ENCODE measurements at regions not wholly inside any gene's neighbourhood (a gene's known extent, or its start where the extent isn't known, plus 50 kb on each side); places are given as distances from the start of the nearest gene placed in this dataset.

DNA sequence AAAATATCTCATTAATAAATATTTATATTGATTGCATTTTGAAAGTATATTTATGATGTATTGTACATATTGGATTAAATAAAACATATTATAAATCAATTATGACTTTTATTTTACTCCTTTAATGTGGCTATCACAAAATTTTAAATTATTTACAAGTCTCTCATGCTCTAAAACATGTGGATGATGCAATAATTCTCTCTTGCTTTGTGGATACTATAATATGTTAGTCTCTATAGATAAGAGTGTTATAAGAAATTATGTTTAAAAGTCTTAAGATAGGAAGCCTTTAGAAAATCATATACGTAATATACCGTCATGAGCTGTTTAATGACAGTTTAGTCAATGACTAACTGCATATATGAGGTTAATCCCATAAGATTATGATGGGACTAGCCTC lies 547.4 kb upstream of the ALCAM start:
- Histone ChIP-seq H3K36me3 (ENCODE audit: control insufficient read depth in 3 of 3, insufficient read depth in 3 of 3, low read length in 3 of 3) (no peaks in the 10 kb centered on the region), H3K9ac (ENCODE audit: low read depth in 1 of 3, low read length in 3 of 3) (no peak overlapping the region), H3K27me3 (ENCODE audit: control insufficient read depth in 3 of 3, insufficient read depth in 3 of 3, low read length in 3 of 3) (no peaks in the 10 kb centered on the region), H3K4me1 (ENCODE audit: control insufficient read depth in 3 of 3, insufficient read depth in 3 of 3, low read length in 3 of 3) (no peaks in the 10 kb centered on the region), H3K27ac (ENCODE audit: low read depth, low read length) (no peak overlapping the region), H3K4me3 (ENCODE audit: low read length in 3 of 3) (no peak overlapping the region), H3K9me3 (ENCODE audit: control insufficient read depth in 3 of 3, low read length in 3 of 3) (peaks cover 0 to 2% (median 0%) of the 10 kb centered on the region in 3 donors)

GRCh38 chr3:104820959-104821358 lies 545.8 kb upstream of the ALCAM start:
- no peak overlapping the region for H3K27ac ChIP-seq (ENCODE audit: low read depth, low read length)
- no peaks in the 10 kb centered on the region for H3K4me1 ChIP-seq (ENCODE audit: control insufficient read depth in 3 of 3, insufficient read depth in 3 of 3, low read length in 3 of 3)
- H3K27me3 ChIP-seq (ENCODE audit: control insufficient read depth in 3 of 3, insufficient read depth in 3 of 3, low read length in 3 of 3): no peaks in the 10 kb centered on the region
- no peak overlapping the region for H3K9ac ChIP-seq (ENCODE audit: low read depth in 1 of 3, low read length in 3 of 3)
- peaks cover 0 to 2% (median 0%) of the 10 kb centered on the region in 3 donors for H3K9me3 ChIP-seq (ENCODE audit: control insufficient read depth in 3 of 3, low read length in 3 of 3)
- no peaks in the 10 kb centered on the region for H3K36me3 ChIP-seq (ENCODE audit: control insufficient read depth in 3 of 3, insufficient read depth in 3 of 3, low read length in 3 of 3)
- no peak overlapping the region for H3K4me3 ChIP-seq (ENCODE audit: low read length in 3 of 3)

DNA sequence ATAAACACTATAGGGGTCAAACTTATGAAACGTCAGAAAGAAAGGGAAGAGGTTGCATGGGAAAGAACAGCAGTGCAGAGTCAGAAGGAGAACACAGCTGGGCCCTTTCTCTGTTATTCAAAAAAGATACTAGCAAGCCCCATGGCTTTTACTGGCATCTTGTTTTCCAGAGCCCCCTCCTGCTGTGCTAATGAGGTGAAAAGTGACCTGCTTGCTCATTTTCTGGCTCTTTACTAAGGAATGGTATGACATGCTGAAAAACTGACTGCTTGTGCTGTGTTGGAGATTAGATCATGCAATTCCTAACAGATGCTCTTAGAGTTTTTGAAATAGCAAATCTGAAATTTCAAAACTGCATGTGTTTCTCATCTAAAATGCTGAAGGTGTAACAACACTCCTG lies 541.6 kb upstream of the ALCAM start:
- no peak overlapping the region for H3K27ac ChIP-seq (ENCODE audit: low read depth, low read length)
- H3K36me3 ChIP-seq (ENCODE audit: control insufficient read depth in 3 of 3, insufficient read depth in 3 of 3, low read length in 3 of 3): no peaks in the 10 kb centered on the region
- no peaks in the 10 kb centered on the region for H3K27me3 ChIP-seq (ENCODE audit: control insufficient read depth in 3 of 3, insufficient read depth in 3 of 3, low read length in 3 of 3)
- H3K4me3 ChIP-seq (ENCODE audit: low read length in 3 of 3): no peak overlapping the region
- peaks cover 0 to 2% (median 0%) of the 10 kb centered on the region in 3 donors for H3K9me3 ChIP-seq (ENCODE audit: control insufficient read depth in 3 of 3, low read length in 3 of 3)
- H3K4me1 ChIP-seq (ENCODE audit: control insufficient read depth in 3 of 3, insufficient read depth in 3 of 3, low read length in 3 of 3): no peaks in the 10 kb centered on the region
- H3K9ac ChIP-seq (ENCODE audit: low read depth in 1 of 3, low read length in 3 of 3): no peak overlapping the region

DNA sequence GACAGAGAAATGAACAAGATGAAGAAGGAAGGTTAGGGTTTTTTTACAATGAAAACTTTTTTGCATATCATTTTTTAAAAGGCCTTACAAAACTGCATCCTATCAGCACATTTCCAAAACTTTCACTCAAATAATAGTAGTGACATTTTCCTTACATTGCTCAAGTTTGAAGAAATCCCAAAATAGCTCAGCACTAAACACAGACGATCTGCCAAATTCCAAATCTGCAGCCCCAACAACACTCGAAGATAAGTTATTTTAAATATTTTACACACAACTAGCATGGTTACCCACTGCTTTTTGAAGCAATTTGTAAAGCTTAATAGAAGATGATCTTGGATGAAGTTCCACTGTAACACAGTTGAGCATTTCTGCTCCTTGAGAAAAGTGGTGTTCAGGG lies 535.6 kb upstream of the ALCAM start:
- no peaks in the 10 kb centered on the region for H3K9me3 ChIP-seq (ENCODE audit: control insufficient read depth in 3 of 3, low read length in 3 of 3)
- no peak overlapping the region for H3K27ac ChIP-seq (ENCODE audit: low read depth, low read length)
- no peak overlapping the region for H3K4me3 ChIP-seq (ENCODE audit: low read length in 3 of 3)
- no peak overlapping the region for H3K9ac ChIP-seq (ENCODE audit: low read depth in 1 of 3, low read length in 3 of 3)
- no peaks in the 10 kb centered on the region for H3K4me1 ChIP-seq (ENCODE audit: control insufficient read depth in 3 of 3, insufficient read depth in 3 of 3, low read length in 3 of 3)
- no peaks in the 10 kb centered on the region for H3K36me3 ChIP-seq (ENCODE audit: control insufficient read depth in 3 of 3, insufficient read depth in 3 of 3, low read length in 3 of 3)
- H3K27me3 ChIP-seq (ENCODE audit: control insufficient read depth in 3 of 3, insufficient read depth in 3 of 3, low read length in 3 of 3): no peaks in the 10 kb centered on the region

DNA sequence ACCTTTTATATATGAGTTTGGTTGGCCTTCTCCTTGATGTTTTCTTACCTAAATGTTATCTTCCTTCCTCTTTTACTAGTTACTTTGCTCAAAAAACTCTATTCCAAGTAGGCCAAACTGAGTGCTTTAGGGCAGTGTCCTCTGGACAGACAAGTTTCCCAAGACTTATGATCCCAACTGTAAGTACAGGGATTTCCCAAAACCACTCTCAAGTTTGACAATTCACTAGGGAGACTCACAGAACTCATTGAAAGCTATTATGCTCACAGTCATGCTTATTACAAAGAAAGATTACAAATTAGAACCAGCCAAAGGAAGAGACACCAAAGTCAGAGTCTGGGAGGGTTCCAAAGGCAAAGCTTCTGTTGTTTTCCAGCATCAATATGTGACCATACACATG lies 534.2 kb upstream of the ALCAM start:
- no peaks in the 10 kb centered on the region for H3K4me1 ChIP-seq (ENCODE audit: control insufficient read depth in 3 of 3, insufficient read depth in 3 of 3, low read length in 3 of 3)
- H3K27me3 ChIP-seq (ENCODE audit: control insufficient read depth in 3 of 3, insufficient read depth in 3 of 3, low read length in 3 of 3): no peaks in the 10 kb centered on the region
- H3K36me3 ChIP-seq (ENCODE audit: control insufficient read depth in 3 of 3, insufficient read depth in 3 of 3, low read length in 3 of 3): no peaks in the 10 kb centered on the region
- H3K4me3 ChIP-seq (ENCODE audit: low read length in 3 of 3): no peak overlapping the region
- no peak overlapping the region for H3K27ac ChIP-seq (ENCODE audit: low read depth, low read length)
- no peaks in the 10 kb centered on the region for H3K9me3 ChIP-seq (ENCODE audit: control insufficient read depth in 3 of 3, low read length in 3 of 3)
- no peak overlapping the region for H3K9ac ChIP-seq (ENCODE audit: low read depth in 1 of 3, low read length in 3 of 3)

DNA sequence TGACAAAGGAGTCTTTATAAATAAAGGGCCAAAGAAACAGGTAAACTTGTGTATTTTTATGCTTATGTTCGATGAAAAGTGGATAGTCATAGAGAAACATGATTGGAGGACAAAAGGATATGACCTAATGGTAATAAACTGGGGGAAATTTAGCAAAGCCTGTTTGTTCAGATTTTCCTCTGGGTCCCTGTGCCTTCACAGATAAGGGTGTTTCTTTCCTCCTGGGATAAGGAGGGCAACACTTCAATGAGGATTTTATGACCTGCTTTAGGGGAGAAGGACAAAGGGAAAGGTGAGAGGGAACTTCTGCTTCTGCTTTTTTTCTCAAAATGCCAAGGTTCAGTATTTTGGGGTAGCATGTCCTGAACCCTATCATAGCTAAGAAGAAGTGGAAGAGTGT lies 531.3 kb upstream of the ALCAM start:
- Histone ChIP-seq H3K4me3 (ENCODE audit: low read length in 3 of 3) (no peak overlapping the region), H3K27ac (ENCODE audit: low read depth, low read length) (no peak overlapping the region), H3K9me3 (ENCODE audit: control insufficient read depth in 3 of 3, low read length in 3 of 3) (no peaks in the 10 kb centered on the region), H3K9ac (ENCODE audit: low read depth in 1 of 3, low read length in 3 of 3) (no peak overlapping the region), H3K4me1 (ENCODE audit: control insufficient read depth in 3 of 3, insufficient read depth in 3 of 3, low read length in 3 of 3) (no peaks in the 10 kb centered on the region), H3K36me3 (ENCODE audit: control insufficient read depth in 3 of 3, insufficient read depth in 3 of 3, low read length in 3 of 3) (no peaks in the 10 kb centered on the region), H3K27me3 (ENCODE audit: control insufficient read depth in 3 of 3, insufficient read depth in 3 of 3, low read length in 3 of 3) (no peaks in the 10 kb centered on the region)

DNA sequence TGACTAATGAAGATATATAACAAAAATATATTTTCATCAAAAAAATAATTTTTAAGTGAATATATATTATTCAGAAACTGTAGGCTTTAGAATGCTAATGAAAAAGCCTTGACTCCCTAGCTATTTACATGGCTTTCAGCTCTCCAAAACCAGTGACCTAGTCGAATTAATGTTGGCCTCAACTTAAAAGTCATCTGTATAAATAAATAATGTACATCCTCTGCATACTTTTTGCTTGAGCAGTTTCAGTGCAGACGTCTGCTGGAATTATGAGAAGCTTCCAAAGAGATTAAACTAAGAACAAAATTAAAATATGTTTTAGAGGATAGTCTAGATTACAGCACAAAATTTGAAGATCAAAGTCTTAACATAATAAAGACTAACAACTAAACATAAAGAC lies 520.4 kb upstream of the ALCAM start:
- H3K9ac ChIP-seq (ENCODE audit: low read depth in 1 of 3, low read length in 3 of 3): no peak overlapping the region
- no peak overlapping the region for H3K4me3 ChIP-seq (ENCODE audit: low read length in 3 of 3)
- H3K27me3 ChIP-seq (ENCODE audit: control insufficient read depth in 3 of 3, insufficient read depth in 3 of 3, low read length in 3 of 3): no peaks in the 10 kb centered on the region
- no peaks in the 10 kb centered on the region for H3K4me1 ChIP-seq (ENCODE audit: control insufficient read depth in 3 of 3, insufficient read depth in 3 of 3, low read length in 3 of 3)
- no peaks in the 10 kb centered on the region for H3K9me3 ChIP-seq (ENCODE audit: control insufficient read depth in 3 of 3, low read length in 3 of 3)
- no peak overlapping the region for H3K27ac ChIP-seq (ENCODE audit: low read depth, low read length)
- no peaks in the 10 kb centered on the region for H3K36me3 ChIP-seq (ENCODE audit: control insufficient read depth in 3 of 3, insufficient read depth in 3 of 3, low read length in 3 of 3)

- H3K27me3 ChIP-seq (ENCODE audit: control insufficient read depth in 3 of 3, insufficient read depth in 3 of 3, low read length in 3 of 3): no peaks in the 10 kb centered on the region
- no peak overlapping the region for H3K27ac ChIP-seq (ENCODE audit: low read depth, low read length)
Measured at GRCh38 chr3:104849070-104849469, 517.6 kb upstream of the ALCAM start.

DNA sequence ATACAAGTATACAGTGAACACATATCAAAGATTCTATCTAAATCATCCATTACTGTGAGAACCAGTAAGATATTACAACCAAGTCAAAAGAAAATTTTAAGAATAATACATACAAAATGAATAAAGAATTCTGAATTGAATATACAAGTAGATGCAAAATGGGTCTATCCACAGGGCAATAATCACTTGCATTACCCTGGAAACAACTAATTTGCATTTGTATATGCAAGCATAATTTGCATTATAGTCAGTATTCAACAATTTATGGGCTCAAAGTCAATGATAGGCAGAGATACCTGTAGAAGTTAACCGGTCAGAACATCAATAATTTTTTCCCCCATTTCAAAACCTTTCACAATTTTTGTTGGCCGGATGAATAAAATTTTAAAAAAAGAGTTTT lies 512.2 kb upstream of the ALCAM start:
- H3K9me3 ChIP-seq (ENCODE audit: control insufficient read depth in 3 of 3, low read length in 3 of 3): no peaks in the 10 kb centered on the region
- H3K4me3 ChIP-seq (ENCODE audit: low read length in 3 of 3): no peak overlapping the region
- no peaks in the 10 kb centered on the region for H3K4me1 ChIP-seq (ENCODE audit: control insufficient read depth in 3 of 3, insufficient read depth in 3 of 3, low read length in 3 of 3)
- no peaks in the 10 kb centered on the region for H3K36me3 ChIP-seq (ENCODE audit: control insufficient read depth in 3 of 3, insufficient read depth in 3 of 3, low read length in 3 of 3)
- H3K9ac ChIP-seq (ENCODE audit: low read depth in 1 of 3, low read length in 3 of 3): no peak overlapping the region
- H3K27me3 ChIP-seq (ENCODE audit: control insufficient read depth in 3 of 3, insufficient read depth in 3 of 3, low read length in 3 of 3): no peaks in the 10 kb centered on the region
- H3K27ac ChIP-seq (ENCODE audit: low read depth, low read length): no peak overlapping the region

More at GRCh38 chr3:104849070-104849469, 517.6 kb upstream of the ALCAM start:
- no peaks in the 10 kb centered on the region for H3K36me3 ChIP-seq (ENCODE audit: control insufficient read depth in 3 of 3, insufficient read depth in 3 of 3, low read length in 3 of 3)
- H3K9ac ChIP-seq (ENCODE audit: low read depth in 1 of 3, low read length in 3 of 3): no peak overlapping the region
- H3K4me1 ChIP-seq (ENCODE audit: control insufficient read depth in 3 of 3, insufficient read depth in 3 of 3, low read length in 3 of 3): no peaks in the 10 kb centered on the region
- no peaks in the 10 kb centered on the region for H3K9me3 ChIP-seq (ENCODE audit: control insufficient read depth in 3 of 3, low read length in 3 of 3)
- no peak overlapping the region for H3K4me3 ChIP-seq (ENCODE audit: low read length in 3 of 3)

- H3K9ac ChIP-seq (ENCODE audit: low read depth in 1 of 3, low read length in 3 of 3): no peak overlapping the region
- no peak overlapping the region for H3K4me3 ChIP-seq (ENCODE audit: low read length in 3 of 3)
- H3K27me3 ChIP-seq (ENCODE audit: control insufficient read depth in 3 of 3, insufficient read depth in 3 of 3, low read length in 3 of 3): no peaks in the 10 kb centered on the region
- no peaks in the 10 kb centered on the region for H3K36me3 ChIP-seq (ENCODE audit: control insufficient read depth in 3 of 3, insufficient read depth in 3 of 3, low read length in 3 of 3)
- no peaks in the 10 kb centered on the region for H3K9me3 ChIP-seq (ENCODE audit: control insufficient read depth in 3 of 3, low read length in 3 of 3)
- no peaks in the 10 kb centered on the region for H3K4me1 ChIP-seq (ENCODE audit: control insufficient read depth in 3 of 3, insufficient read depth in 3 of 3, low read length in 3 of 3)
- H3K27ac ChIP-seq (ENCODE audit: low read depth, low read length): no peak overlapping the region
Measured at GRCh38 chr3:104855702-104856101, 511.0 kb upstream of the ALCAM start.

DNA sequence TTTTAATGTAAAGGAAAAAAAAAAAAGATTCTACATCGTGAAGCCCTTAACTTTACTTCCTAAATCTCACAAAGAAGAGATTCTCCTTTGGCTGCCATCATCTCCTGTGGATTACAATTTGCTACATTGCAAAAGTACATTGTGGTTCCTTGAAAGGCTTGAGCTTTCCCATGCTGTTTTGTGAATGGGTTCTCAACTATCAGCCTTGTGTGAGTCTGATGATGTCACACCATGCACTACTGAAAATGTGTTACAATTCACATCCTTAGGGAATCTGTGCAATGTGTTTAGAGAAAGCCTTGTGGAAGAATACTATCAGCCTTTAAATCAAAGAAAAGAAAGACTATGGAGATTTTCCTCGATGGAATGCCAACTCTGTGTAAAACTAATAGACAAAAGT lies 510.0 kb upstream of the ALCAM start:
- no peak overlapping the region for H3K27ac ChIP-seq (ENCODE audit: low read depth, low read length)
- no peaks in the 10 kb centered on the region for H3K36me3 ChIP-seq (ENCODE audit: control insufficient read depth in 3 of 3, insufficient read depth in 3 of 3, low read length in 3 of 3)
- no peaks in the 10 kb centered on the region for H3K4me1 ChIP-seq (ENCODE audit: control insufficient read depth in 3 of 3, insufficient read depth in 3 of 3, low read length in 3 of 3)
- no peaks in the 10 kb centered on the region for H3K9me3 ChIP-seq (ENCODE audit: control insufficient read depth in 3 of 3, low read length in 3 of 3)
- no peak overlapping the region for H3K9ac ChIP-seq (ENCODE audit: low read depth in 1 of 3, low read length in 3 of 3)
- H3K4me3 ChIP-seq (ENCODE audit: low read length in 3 of 3): no peak overlapping the region
- no peaks in the 10 kb centered on the region for H3K27me3 ChIP-seq (ENCODE audit: control insufficient read depth in 3 of 3, insufficient read depth in 3 of 3, low read length in 3 of 3)

Measured in skeletal muscle tissue (tissue), 3 donors.